ENCODE measurements at regions not wholly inside any gene's neighbourhood (a gene's known extent, or its start where the extent isn't known, plus 50 kb on each side); places are given as distances from the start of the nearest gene placed in this dataset.

GRCh38 chr3:5579139-5579602 is 391.7 kb downstream of the EDEM1 start:
- H3K27ac ChIP-seq = no peak overlapping the region
- TF ChIP-seq EZH2 (IDR thresholded peaks at IDR 0.05; ENCODE audit: low read depth) (no peak), CTCF (conservative IDR thresholded peaks at IDR 0.05) (no peak)
- no peak overlapping the region for H3K4me2 ChIP-seq
- no peaks in the 10 kb centered on the region for H3K36me3 ChIP-seq (ENCODE audit: low read depth)
- no peaks in the 10 kb centered on the region for H4K20me1 ChIP-seq (ENCODE audit: insufficient read depth)
- H3F3A ChIP-seq (ENCODE audit: insufficient read depth, low read depth) = no peaks in the 10 kb centered on the region
- no TSS peak for BruUV-seq (replicated peaks)
- no peaks in the 10 kb centered on the region for H3K4me1 ChIP-seq (replicated peaks; ENCODE audit: insufficient read depth)
- no peaks in the 10 kb centered on the region for H3K27me3 ChIP-seq (ENCODE audit: insufficient read depth, low read depth)
- H3K9me2 ChIP-seq (ENCODE audit: insufficient read depth) = no peaks in the 10 kb centered on the region
- no peak overlapping the region for H3K4me3 ChIP-seq
- no peak overlapping the region for H2AFZ ChIP-seq
- intact Hi-C loops (cut with micrococcal nuclease; ENCODE audit: unreplicated experiment) = no loop called here
- H3K9me3 ChIP-seq (ENCODE audit: insufficient read depth, low read depth) = no peaks in the 10 kb centered on the region
- POLR2A ChIA-PET (ENCODE audit: unreplicated experiment) = no interaction called here
- no peaks in the 10 kb centered on the region for H3K79me2 ChIP-seq (ENCODE audit: low read depth)
- CTCF ChIA-PET = no interaction called here
- no peak for DNase-seq

- H3K36me3 ChIP-seq (ENCODE audit: low read depth) = no peaks in the 10 kb centered on the region
- no peak overlapping the region for H3K27ac ChIP-seq
- CTCF ChIA-PET = no interaction called here
- no peak overlapping the region for H2AFZ ChIP-seq
- no TSS peak for BruUV-seq (replicated peaks)
- no peak overlapping the region for H3K4me3 ChIP-seq
- no peaks in the 10 kb centered on the region for H3K9me2 ChIP-seq (ENCODE audit: insufficient read depth)
- H3K4me1 ChIP-seq (replicated peaks; ENCODE audit: insufficient read depth) = no peaks in the 10 kb centered on the region
- no peak overlapping the region for H3K4me2 ChIP-seq
- H3K27me3 ChIP-seq (ENCODE audit: insufficient read depth, low read depth) = no peaks in the 10 kb centered on the region
- H3F3A ChIP-seq (ENCODE audit: insufficient read depth, low read depth) = no peaks in the 10 kb centered on the region
- H3K9me3 ChIP-seq (ENCODE audit: insufficient read depth, low read depth) = no peaks in the 10 kb centered on the region
- DNase-seq = no peak
- no peaks in the 10 kb centered on the region for H4K20me1 ChIP-seq (ENCODE audit: insufficient read depth)
- POLR2A ChIA-PET (ENCODE audit: unreplicated experiment) = interaction anchor here (0.7 kb wide), 1 partner anchor 897 kb away, joined by 3 read pairs; no protein-coding TSS in a partner anchor
- no peak for TF ChIP-seq EZH2 (IDR thresholded peaks at IDR 0.05; ENCODE audit: low read depth)
- TF ChIP-seq CTCF (conservative IDR thresholded peaks at IDR 0.05) = no peak
- H3K79me2 ChIP-seq (ENCODE audit: low read depth) = no peaks in the 10 kb centered on the region
- intact Hi-C loops (cut with micrococcal nuclease; ENCODE audit: unreplicated experiment) = no loop called here
Measured at GRCh38 chr3:5579946-5580345, 392.4 kb downstream of the EDEM1 start.

GRCh38 chr3:5580826-5581225 is 393.3 kb downstream of the EDEM1 start:
- no peaks in the 10 kb centered on the region for H3K9me3 ChIP-seq (ENCODE audit: insufficient read depth, low read depth)
- no peaks in the 10 kb centered on the region for H3K79me2 ChIP-seq (ENCODE audit: low read depth)
- no peaks in the 10 kb centered on the region for H4K20me1 ChIP-seq (ENCODE audit: insufficient read depth)
- H3K27me3 ChIP-seq (ENCODE audit: insufficient read depth, low read depth) = no peaks in the 10 kb centered on the region
- no peak overlapping the region for H3K4me3 ChIP-seq
- TF ChIP-seq EZH2 (IDR thresholded peaks at IDR 0.05; ENCODE audit: low read depth) (no peak), CTCF (conservative IDR thresholded peaks at IDR 0.05) (no peak)
- H3K27ac ChIP-seq = no peak overlapping the region
- BruUV-seq (replicated peaks) = no TSS peak
- DNase-seq = no peak
- H3K36me3 ChIP-seq (ENCODE audit: low read depth) = no peaks in the 10 kb centered on the region
- intact Hi-C loops (cut with micrococcal nuclease; ENCODE audit: unreplicated experiment) = no loop called here
- ChIA-PET CTCF (no interaction called here), POLR2A (ENCODE audit: unreplicated experiment) (no interaction called here)
- H3K4me2 ChIP-seq = no peak overlapping the region
- no peaks in the 10 kb centered on the region for H3K4me1 ChIP-seq (replicated peaks; ENCODE audit: insufficient read depth)
- H3K9me2 ChIP-seq (ENCODE audit: insufficient read depth) = no peaks in the 10 kb centered on the region
- H3F3A ChIP-seq (ENCODE audit: insufficient read depth, low read depth) = no peaks in the 10 kb centered on the region
- no peak overlapping the region for H2AFZ ChIP-seq
